Endothelial cell of umbilical vein (primary cell): ENCODE measurements at regions not wholly inside any gene's neighbourhood (a gene's known extent, or its start where the extent isn't known, plus 50 kb on each side); places are given as distances from the start of the nearest gene placed in this dataset.

ENCODE experiments used
- BruUV-seq: library from RNA; stranded (reverse); fragments of 400-500 nt; replicated peaks from 2 replicates; lab custom pipeline; 2021; lab: Mats Ljungman, UMichigan
- CTCF ChIA-PET: fragments of 300-600, 350-600 bp; sonication (Branson Sonifier 250); formaldehyde crosslinking; loops from one replicate; lab custom pipeline; 2021; ENCODE audit warnings: antibody characterized with exemption, inconsistent platforms; lab: Charles Lee
- POLR2A ChIA-PET: fragments of 300-600, 350-600 bp; sonication (Branson Sonifier 250); formaldehyde crosslinking; loops from one replicate; lab custom pipeline; 2021; ENCODE audit warnings: antibody characterized with exemption, inconsistent platforms; lab: Charles Lee
- DNase-seq: peaks from one replicate; pipeline ENCODE4 v3.0.0-alpha.2; 2011; ENCODE audit warnings: low read depth, low spot score
- FAIRE-seq: peaks from 2 replicates; lab custom pipeline; 2011; peaks lifted over from hg19 to GRCh38; lab: Jason Lieb, UNC
- H2AFZ ChIP-seq: 2 replicates; pipeline ENCODE4 v1.6.0; 2012; ENCODE audit warnings: low read depth, low read length, control low read depth, inconsistent platforms
- H3K27ac ChIP-seq: 2 replicates; pipeline ENCODE4 v1.5.1; 2011; ENCODE audit warnings: low read depth, mild to moderate bottlenecking, control low read depth, low read length, moderate library complexity; ENCODE audit not compliant: insufficient read depth
- H3K27me3 ChIP-seq, 2 experiments: 2 replicates each; pipeline versions ENCODE4 v1.6.0 to v1.6.1; 2011; ENCODE audit warnings: low read length in 2 of 2, mixed read lengths in 1 of 2; ENCODE audit not compliant: control insufficient read depth in 2 of 2, insufficient read depth in 2 of 2
- H3K36me3 ChIP-seq, 2 experiments: 2 replicates in 1 of 2; 3 replicates in 1 of 2; pipeline ENCODE4 v1.5.1; 2011; ENCODE audit warnings: low read length in 2 of 2, mild to moderate bottlenecking in 1 of 2, moderate library complexity in 1 of 2; ENCODE audit not compliant: control insufficient read depth in 2 of 2, insufficient read depth in 2 of 2; ENCODE audit errors: extremely low read depth in 1 of 2
- H3K4me1 ChIP-seq: 3 replicates; pipeline ENCODE4 v1.5.1; 2011; ENCODE audit warnings: mild to moderate bottlenecking, low read length; ENCODE audit not compliant: control insufficient read depth, insufficient read depth; ENCODE audit errors: extremely low read depth
- H3K4me2 ChIP-seq: 2 replicates; pipeline ENCODE4 v1.6.1; 2011; ENCODE audit warnings: low read length, control low read depth, mixed read lengths; ENCODE audit not compliant: insufficient read depth
- H3K4me3 ChIP-seq, 3 experiments: fragments of 200-600 bp in 1 of 3; sonication (generic), shearing (Covaris generic) in 1 of 3; replicated peaks in 1 of 3; 2 replicates each; pipeline ENCODE4 v1.5.1; 2011 to 2016; ENCODE audit warnings: control low read depth in 3 of 3, low read length in 3 of 3, mild to moderate bottlenecking in 2 of 3, inconsistent platforms in 1 of 3, low read depth in 1 of 3, moderate library complexity in 1 of 3; ENCODE audit not compliant: insufficient read depth in 1 of 3
- H3K79me2 ChIP-seq: 2 replicates; pipeline ENCODE4 v1.6.0; 2012; ENCODE audit warnings: low read length, inconsistent platforms; ENCODE audit not compliant: control insufficient read depth, insufficient read depth
- H3K9ac ChIP-seq: replicated peaks from 2 replicates; pipeline ENCODE3; 2011; ENCODE audit warnings: low read length, control low read depth; ENCODE audit not compliant: insufficient read depth; ENCODE audit errors: extremely low read depth
- H3K9me1 ChIP-seq: replicated peaks from 3 replicates; pipeline ENCODE4 v1.6.0; 2011; ENCODE audit warnings: mild to moderate bottlenecking, low read length; ENCODE audit not compliant: control insufficient read depth, insufficient read depth; ENCODE audit errors: extremely low read depth
- H3K9me3 ChIP-seq: replicated peaks from 2 replicates; pipeline ENCODE4 v1.5.1; 2012; ENCODE audit warnings: low read length, inconsistent platforms; ENCODE audit not compliant: control insufficient read depth, insufficient read depth
- H4K20me1 ChIP-seq: replicated peaks from 2 replicates; pipeline ENCODE3; 2011; ENCODE audit warnings: mild to moderate bottlenecking, low read length; ENCODE audit not compliant: control insufficient read depth, insufficient read depth; ENCODE audit errors: extremely low read depth
- EZH2 ChIP-seq: IDR thresholded peaks from 2 replicates; pipeline ENCODE4 v1.6.1; 2012; ENCODE audit warnings: borderline replicate concordance, low read depth, mild to moderate bottlenecking, moderate library complexity, low read length, inconsistent platforms; ENCODE audit not compliant: severe bottlenecking
- FOS ChIP-seq: IDR thresholded peaks from 2 replicates; pipeline ENCODE4 v1.6.1; 2011; ENCODE audit warnings: mild to moderate bottlenecking, low read length, moderate library complexity, borderline replicate concordance; ENCODE audit not compliant: insufficient read depth
- GATA2 ChIP-seq: IDR thresholded peaks from 2 replicates; pipeline ENCODE4 v1.7.0; 2011; ENCODE audit warnings: low read depth, mild to moderate bottlenecking, moderate library complexity, mixed read lengths, low read length; ENCODE audit not compliant: insufficient read length, insufficient read depth
- JUN ChIP-seq: IDR thresholded peaks from 2 replicates; pipeline ENCODE4 v1.6.1; 2011; ENCODE audit warnings: borderline replicate concordance, low read depth; ENCODE audit not compliant: insufficient read length, insufficient read depth
- MAX ChIP-seq: IDR thresholded peaks from 2 replicates; pipeline ENCODE4 v1.6.1; 2011; ENCODE audit not compliant: insufficient read depth, insufficient read length
- MYC ChIP-seq: IDR thresholded peaks from one replicate; pipeline ENCODE4 v1.6.1; 2011; ENCODE audit warnings: mild to moderate bottlenecking, low read depth, low read length
- POLR2A ChIP-seq: IDR thresholded peaks from 2 replicates; pipeline ENCODE4 v1.6.1; 2012; ENCODE audit warnings: low read depth, mild to moderate bottlenecking, control low read depth, low read length
- POLR2AphosphoS5 ChIP-seq: IDR thresholded peaks from 2 replicates; pipeline ENCODE4 v1.6.1; 2012; ENCODE audit warnings: low read depth, mild to moderate bottlenecking, control low read depth, low read length, moderate library complexity; ENCODE audit not compliant: insufficient read depth
- dilution Hi-C: fragments of 300-500 bp; cut with MboI; formaldehyde crosslinking; loops from one replicate; pipeline ENCODE4 v1.15.0; 2019; ENCODE audit warnings: low sequenced_read_pairs; ENCODE audit not compliant: extremely low pct_ligation_motif_present
- intact Hi-C: fragments of 100-400 bp; cut with micrococcal nuclease; formaldehyde crosslinking; loops from one replicate; pipeline ENCODE4 v1.10.0; 2022
- TF ChIP-seq, protein P1 (sequence below), 2 donors: IDR thresholded peaks; 1 replicate in 1 of 2; 2 replicates in 1 of 2; pipeline ENCODE4 v1.5.1; 2011; ENCODE audit warnings: low read length in 2 of 2, mild to moderate bottlenecking in 2 of 2, moderate library complexity in 2 of 2, control low read depth in 1 of 2, inconsistent platforms in 1 of 2, low read depth in 1 of 2; ENCODE audit not compliant: insufficient read depth in 1 of 2; ENCODE audit errors: extremely low read depth in 1 of 2

DNA sequence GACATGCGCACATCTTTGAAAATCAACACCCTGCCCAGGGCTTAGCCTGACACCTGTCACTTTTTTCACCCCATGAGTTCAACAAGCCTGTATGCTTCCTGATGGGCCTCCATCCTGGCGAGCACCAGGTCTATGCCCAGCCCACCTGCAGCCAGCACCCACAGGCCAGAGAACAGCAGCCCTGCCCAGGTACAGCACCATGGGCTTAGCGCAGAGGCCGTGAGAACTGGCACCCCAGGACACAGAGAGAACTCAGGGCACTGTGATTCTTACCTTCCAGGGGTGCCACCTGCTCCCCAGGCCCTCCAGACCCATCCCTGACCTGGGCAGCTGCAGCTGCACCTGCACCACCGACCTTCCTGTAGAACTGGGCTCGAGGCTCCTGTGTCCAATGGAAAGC is 536.6 kb downstream of the TCERG1L start:
- TF ChIP-seq, protein P1, sequence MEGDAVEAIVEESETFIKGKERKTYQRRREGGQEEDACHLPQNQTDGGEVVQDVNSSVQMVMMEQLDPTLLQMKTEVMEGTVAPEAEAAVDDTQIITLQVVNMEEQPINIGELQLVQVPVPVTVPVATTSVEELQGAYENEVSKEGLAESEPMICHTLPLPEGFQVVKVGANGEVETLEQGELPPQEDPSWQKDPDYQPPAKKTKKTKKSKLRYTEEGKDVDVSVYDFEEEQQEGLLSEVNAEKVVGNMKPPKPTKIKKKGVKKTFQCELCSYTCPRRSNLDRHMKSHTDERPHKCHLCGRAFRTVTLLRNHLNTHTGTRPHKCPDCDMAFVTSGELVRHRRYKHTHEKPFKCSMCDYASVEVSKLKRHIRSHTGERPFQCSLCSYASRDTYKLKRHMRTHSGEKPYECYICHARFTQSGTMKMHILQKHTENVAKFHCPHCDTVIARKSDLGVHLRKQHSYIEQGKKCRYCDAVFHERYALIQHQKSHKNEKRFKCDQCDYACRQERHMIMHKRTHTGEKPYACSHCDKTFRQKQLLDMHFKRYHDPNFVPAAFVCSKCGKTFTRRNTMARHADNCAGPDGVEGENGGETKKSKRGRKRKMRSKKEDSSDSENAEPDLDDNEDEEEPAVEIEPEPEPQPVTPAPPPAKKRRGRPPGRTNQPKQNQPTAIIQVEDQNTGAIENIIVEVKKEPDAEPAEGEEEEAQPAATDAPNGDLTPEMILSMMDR (IDR thresholded peaks at IDR 0.05; ENCODE audit: extremely low read depth in 1 of 2, insufficient read depth in 1 of 2, low read depth in 1 of 2, low read length in 2 of 2) = no peak
- no peak for TF ChIP-seq FOS
- no peak for TF ChIP-seq MAX
- no peak for TF ChIP-seq MYC
- no peak for TF ChIP-seq POLR2A
- no peak for TF ChIP-seq JUN
- no peak for TF ChIP-seq GATA2
- no peak for TF ChIP-seq EZH2
- TF ChIP-seq POLR2AphosphoS5 = no peak
- H3K79me2 ChIP-seq = no peaks in the 10 kb centered on the region
- no peaks in the 10 kb centered on the region for H3K27me3 ChIP-seq
- no TSS peak for BruUV-seq
- intact Hi-C loops = no loop called here
- ChIA-PET POLR2A (no interaction called here), CTCF (no interaction called here)
- H3K9me3 ChIP-seq = peaks cover 5% of the 10 kb centered on the region
- H3K4me3 ChIP-seq = no peak overlapping the region
- no peak for FAIRE-seq
- no peaks in the 10 kb centered on the region for H3K4me1 ChIP-seq
- no peaks in the 10 kb centered on the region for H3K9me1 ChIP-seq
- H3K4me2 ChIP-seq = no peak overlapping the region
- no peak for DNase-seq
- dilution Hi-C loops = no loop called here
- no peaks in the 10 kb centered on the region for H3K36me3 ChIP-seq
- H2AFZ ChIP-seq = no peak overlapping the region
- no peak overlapping the region for H3K27ac ChIP-seq
- H4K20me1 ChIP-seq = no peaks in the 10 kb centered on the region
- H3K9ac ChIP-seq = no peak overlapping the region
